Right lobe of liver (tissue), 4 donors: ENCODE measurements at regions not wholly inside any gene's neighbourhood (a gene's known extent, or its start where the extent isn't known, plus 50 kb on each side); places are given as distances from the start of the nearest gene placed in this dataset.

Source experiments
- CTCF ChIP-seq, 4 donors: fragments of 200-600 bp in 3 of 4; fragments of 450-650 bp in 1 of 4; IDR thresholded peaks; one replicate each; pipeline versions ENCODE4 v1.5.1 to v1.8.0; 2016 to 2022; ENCODE audit warnings: antibody characterized with exemption in 4 of 4, mild to moderate bottlenecking in 2 of 4
- POLR2A ChIP-seq: fragments of 450-650 bp; IDR thresholded peaks from one replicate; pipeline ENCODE4 v1.6.1; 2017; ENCODE audit warnings: antibody characterized with exemption, mild to moderate bottlenecking
- donor health status: DM: no; HTN: no; CAD: no.
- donor health status: DM: no; HTN: no; CAD: no.
- donor health status: DM: no; HTN: yes; CAD: no.

- TF ChIP-seq CTCF (IDR thresholded peaks at IDR 0.05) (no peak), POLR2A (no peak)
Observed at GRCh38 chr10:88026031-88026430, 162.6 kb downstream of the PTEN start.
